SKM-1 (cell line): ENCODE measurements at regions not wholly inside any gene's neighbourhood (a gene's known extent, or its start where the extent isn't known, plus 50 kb on each side); places are given as distances from the start of the nearest gene placed in this dataset.

Source experiments
- DNase-seq: peaks from one replicate; lab custom pipeline; 2025; ENCODE audit not compliant: unreplicated experiment; lab: John Stamatoyannopoulos, UW

GRCh38 chr2:234135750-234136221 is 85.3 kb downstream of the SPP2 start:
- DNase-seq = peak; percentile 16

GRCh38 chr2:234134496-234134895 is 84.0 kb downstream of the SPP2 start:
- DNase-seq = no peak

- DNase-seq = no peak
Measured at GRCh38 chr2:234133004-234133403, 82.5 kb downstream of the SPP2 start.

DNA sequence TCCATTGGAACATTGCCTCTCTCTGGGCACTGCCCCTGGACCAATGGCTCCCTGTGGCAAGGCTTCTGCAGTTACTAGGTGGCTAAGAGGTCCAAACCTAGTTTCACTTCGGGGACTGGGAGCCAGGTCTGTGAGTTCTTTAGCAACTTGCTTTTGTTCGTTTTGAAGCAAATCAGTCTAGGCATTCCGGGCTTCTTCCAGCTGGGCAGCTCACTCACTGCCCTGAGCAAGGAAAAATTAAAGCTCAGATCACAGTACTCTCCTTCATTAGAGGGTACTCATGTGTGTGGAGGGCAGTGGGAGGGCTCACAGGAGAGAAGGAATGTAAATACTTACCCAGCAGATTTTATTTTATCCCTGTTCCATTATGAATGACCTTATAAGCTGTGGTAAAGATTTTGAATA is 80.3 kb downstream of the SPP2 start:
- no peak for DNase-seq

DNA sequence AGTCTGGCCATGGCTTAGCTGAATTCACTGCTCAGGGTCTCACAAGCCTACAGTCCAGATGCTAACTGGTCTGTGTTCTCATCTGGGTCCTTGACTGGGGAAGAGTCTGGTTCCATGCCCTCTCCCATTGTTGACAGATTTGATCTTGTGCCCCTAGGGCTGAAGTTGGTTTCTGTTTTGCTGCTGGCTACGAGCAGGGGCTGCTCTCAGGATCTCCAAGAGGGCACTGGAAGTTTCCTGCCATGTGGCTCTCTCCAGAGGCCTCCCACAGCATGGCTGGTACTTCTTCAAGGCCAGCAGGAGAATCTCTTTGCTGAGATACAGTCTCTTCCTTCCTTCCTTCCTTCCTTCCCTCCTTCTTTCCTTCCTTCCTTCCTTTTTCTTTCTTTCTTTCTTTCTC is 78.1 kb downstream of the SPP2 start:
- no peak for DNase-seq
